ENCODE measurements at regions not wholly inside any gene's neighbourhood (a gene's known extent, or its start where the extent isn't known, plus 50 kb on each side); places are given as distances from the start of the nearest gene placed in this dataset.
"Not testable (repeated sequence)": the region's sequence is repeated elsewhere in the genome, so short reads cannot be mapped to it uniquely, and the experiment has no call there.

DNA sequence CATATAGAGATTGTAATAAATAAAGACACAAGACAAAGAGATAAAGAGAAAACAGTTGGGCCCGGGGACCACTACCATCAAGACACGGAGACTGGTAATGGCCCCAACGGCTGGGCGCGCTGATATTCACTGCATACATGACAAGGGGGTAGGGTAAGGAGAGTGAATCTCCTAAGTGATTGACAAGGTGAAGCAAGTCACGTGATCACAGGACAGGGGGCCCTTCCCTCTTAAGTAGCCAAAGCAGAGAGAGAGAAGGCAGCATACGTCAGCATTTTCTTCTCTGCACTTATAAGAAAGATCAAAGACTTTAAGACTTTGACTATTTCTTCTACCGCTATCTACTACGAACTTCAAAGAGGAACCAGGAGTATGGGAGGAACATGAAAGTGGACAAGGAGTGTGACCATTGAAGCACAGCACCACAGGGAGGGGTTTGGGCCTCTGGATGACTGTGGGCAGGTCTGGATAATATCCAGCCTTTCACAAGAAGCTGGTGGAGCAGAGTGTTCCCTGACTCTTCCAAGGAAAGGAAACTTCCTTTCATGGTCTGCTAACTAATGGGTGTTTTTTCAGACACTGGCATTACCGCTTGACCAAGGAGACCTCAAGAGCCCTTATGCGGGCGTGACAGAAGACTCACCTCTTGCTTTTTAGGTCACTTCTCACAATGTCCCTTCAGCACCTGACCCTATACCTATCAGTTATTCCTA lies 75.6 kb downstream of the MRPL39 start:
- not testable (repeated sequence) for DNase-seq; H3K27me3 ChIP-seq (ENCODE audit: control insufficient read depth in 3 of 3, insufficient read depth in 3 of 3, low read length in 3 of 3); H3K27ac ChIP-seq (ENCODE audit: low read depth in 1 of 3, low read length in 2 of 3); FAIRE-seq; H3K36me3 ChIP-seq (ENCODE audit: control insufficient read depth in 3 of 3, insufficient read depth in 2 of 3, low read depth in 1 of 3, low read length in 3 of 3); H3K9me3 ChIP-seq (ENCODE audit: control insufficient read depth in 2 of 2, insufficient read depth in 1 of 2, low read depth in 1 of 2, low read length in 1 of 2); H3K4me1 ChIP-seq (ENCODE audit: control insufficient read depth in 3 of 3, insufficient read depth in 2 of 3, low read depth in 1 of 3, low read length in 2 of 3); H3K4me3 ChIP-seq (ENCODE audit: low read depth in 1 of 3, low read length in 3 of 3)
- 94 to 96% (median 95%) methylated on average over 12 of the region's 12 CpGs for WGBS, 3 donors

DNA sequence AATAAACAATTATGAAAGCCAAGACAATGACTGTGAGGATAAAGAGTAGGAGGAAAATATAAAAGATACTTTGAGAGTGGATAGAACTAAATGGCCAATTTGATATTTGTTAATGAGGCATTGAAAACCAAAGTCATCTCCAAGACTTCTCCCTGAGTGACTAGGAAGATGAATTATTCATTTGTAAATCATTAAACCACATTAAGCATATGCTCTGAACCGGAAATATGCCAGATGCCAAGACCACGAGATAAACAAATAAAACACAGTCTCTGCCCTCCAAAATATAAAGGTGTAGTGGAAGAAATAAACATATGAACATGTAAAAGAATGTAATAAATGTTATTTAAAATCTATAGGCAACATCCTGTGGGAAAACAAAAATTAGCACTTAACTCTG lies 78.8 kb downstream of the MRPL39 start:
- FAIRE-seq: no peak

DNA sequence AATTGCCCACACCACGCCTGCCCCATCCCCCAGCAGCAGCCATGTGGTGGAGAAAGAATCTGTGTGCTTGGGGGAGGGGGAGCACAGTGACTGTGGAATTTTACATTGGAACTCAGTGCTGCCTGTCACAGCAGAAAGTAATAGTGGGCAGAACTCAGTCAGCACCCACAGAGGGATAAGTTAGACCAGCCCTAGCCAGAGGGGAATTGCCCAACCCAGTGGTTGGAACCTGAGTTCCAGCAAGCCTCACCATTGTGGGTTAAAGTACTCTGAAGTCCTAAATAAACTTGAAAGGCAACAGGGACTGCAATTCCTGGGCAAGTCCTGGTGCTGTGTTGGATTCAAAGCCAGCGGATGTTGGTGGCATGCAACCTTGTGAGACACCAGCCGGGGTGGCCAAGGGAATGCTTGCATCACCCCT lies 88.8 kb downstream of the MRPL39 start:
- DNase-seq (no peak), FAIRE-seq (no peak)
- Histone ChIP-seq H3K9me3 (ENCODE audit: control insufficient read depth in 2 of 2, insufficient read depth in 1 of 2, low read depth in 1 of 2, low read length in 1 of 2) (no peaks in the 10 kb centered on the region), H3K4me3 (ENCODE audit: low read depth in 1 of 3, low read length in 3 of 3) (no peak overlapping the region), H3K36me3 (ENCODE audit: control insufficient read depth in 3 of 3, insufficient read depth in 2 of 3, low read depth in 1 of 3, low read length in 3 of 3) (no peaks in the 10 kb centered on the region), H3K4me1 (ENCODE audit: control insufficient read depth in 3 of 3, insufficient read depth in 2 of 3, low read depth in 1 of 3, low read length in 2 of 3) (no peaks in the 10 kb centered on the region), H3K27ac (ENCODE audit: low read depth in 1 of 3, low read length in 2 of 3) (no peak overlapping the region), H3K27me3 (ENCODE audit: control insufficient read depth in 3 of 3, insufficient read depth in 3 of 3, low read length in 3 of 3) (no peaks in the 10 kb centered on the region)
- WGBS, 3 donors: 71 to 92% (median 77%) methylated on average over 3 of the region's 3 CpGs

More for the DNA sequence above, 78.8 kb downstream of the MRPL39 start:
- no peak for DNase-seq
- H3K4me3 ChIP-seq (ENCODE audit: low read depth in 1 of 3, low read length in 3 of 3): no peak overlapping the region
- H3K9me3 ChIP-seq (ENCODE audit: control insufficient read depth in 2 of 2, insufficient read depth in 1 of 2, low read depth in 1 of 2, low read length in 1 of 2): no peaks in the 10 kb centered on the region
- H3K36me3 ChIP-seq (ENCODE audit: control insufficient read depth in 3 of 3, insufficient read depth in 2 of 3, low read depth in 1 of 3, low read length in 3 of 3): no peaks in the 10 kb centered on the region
- no peaks in the 10 kb centered on the region for H3K27me3 ChIP-seq (ENCODE audit: control insufficient read depth in 3 of 3, insufficient read depth in 3 of 3, low read length in 3 of 3)
- WGBS, 3 donors: 10 to 46% (median 25%) methylated on average over 2 of the region's 2 CpGs
- no peak overlapping the region for H3K27ac ChIP-seq (ENCODE audit: low read depth in 1 of 3, low read length in 2 of 3)
- no peaks in the 10 kb centered on the region for H3K4me1 ChIP-seq (ENCODE audit: control insufficient read depth in 3 of 3, insufficient read depth in 2 of 3, low read depth in 1 of 3, low read length in 2 of 3)

DNA sequence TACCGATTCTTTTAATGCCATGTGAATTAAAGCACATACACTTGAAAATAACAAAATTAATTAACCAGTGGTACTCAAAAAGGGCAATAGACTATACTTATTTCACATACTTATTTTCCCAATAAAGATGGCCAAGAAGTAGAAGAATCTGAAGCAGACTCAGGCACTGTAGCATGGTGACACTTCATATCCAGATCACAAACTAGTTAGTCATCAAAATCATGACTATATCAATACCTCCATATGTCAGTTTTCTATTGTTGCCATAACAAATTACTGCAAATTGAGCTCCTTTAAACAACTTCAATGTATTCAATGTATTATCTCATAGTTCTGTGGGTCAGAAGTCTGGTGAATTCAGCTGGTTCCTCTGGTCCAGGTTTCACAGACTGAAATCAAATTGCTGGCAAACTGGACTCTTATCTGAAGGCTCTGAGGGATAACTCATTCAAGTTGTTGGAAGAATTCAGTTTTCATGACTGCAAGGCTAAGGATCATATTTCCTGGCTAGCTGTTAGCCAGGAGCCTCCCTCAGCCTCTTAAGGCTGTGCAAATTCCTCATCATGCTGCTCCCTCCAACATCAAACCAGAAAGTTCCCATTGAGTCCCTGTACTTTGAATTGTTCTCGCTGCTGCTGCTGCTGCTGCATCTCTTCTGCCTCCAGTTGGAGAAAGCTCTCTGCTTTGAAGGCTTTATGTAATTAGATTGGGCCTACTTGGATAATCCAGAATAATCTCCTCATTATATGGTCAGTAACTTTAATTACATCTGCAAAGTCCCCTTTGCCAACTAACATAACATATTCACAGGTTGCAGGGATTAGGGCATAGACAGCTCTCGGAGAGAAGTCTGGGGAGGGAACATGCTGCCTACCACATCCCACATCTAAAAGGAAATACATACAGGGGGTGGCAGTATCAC lies 91.5 kb downstream of the MRPL39 start:
- H3K27ac ChIP-seq (ENCODE audit: low read depth in 1 of 3, low read length in 2 of 3): no peak overlapping the region
- H3K27me3 ChIP-seq (ENCODE audit: control insufficient read depth in 3 of 3, insufficient read depth in 3 of 3, low read length in 3 of 3): no peaks in the 10 kb centered on the region
- H3K9me3 ChIP-seq (ENCODE audit: control insufficient read depth in 2 of 2, insufficient read depth in 1 of 2, low read depth in 1 of 2, low read length in 1 of 2): no peaks in the 10 kb centered on the region
- DNase-seq: no peak
- WGBS, 3 donors: 84 to 90% (median 89%) methylated on average over 3 of the region's 3 CpGs
- H3K4me1 ChIP-seq (ENCODE audit: control insufficient read depth in 3 of 3, insufficient read depth in 2 of 3, low read depth in 1 of 3, low read length in 2 of 3): no peaks in the 10 kb centered on the region
- no peaks in the 10 kb centered on the region for H3K36me3 ChIP-seq (ENCODE audit: control insufficient read depth in 3 of 3, insufficient read depth in 2 of 3, low read depth in 1 of 3, low read length in 3 of 3)
- no peak for FAIRE-seq
- no peak overlapping the region for H3K4me3 ChIP-seq (ENCODE audit: low read depth in 1 of 3, low read length in 3 of 3)

DNA sequence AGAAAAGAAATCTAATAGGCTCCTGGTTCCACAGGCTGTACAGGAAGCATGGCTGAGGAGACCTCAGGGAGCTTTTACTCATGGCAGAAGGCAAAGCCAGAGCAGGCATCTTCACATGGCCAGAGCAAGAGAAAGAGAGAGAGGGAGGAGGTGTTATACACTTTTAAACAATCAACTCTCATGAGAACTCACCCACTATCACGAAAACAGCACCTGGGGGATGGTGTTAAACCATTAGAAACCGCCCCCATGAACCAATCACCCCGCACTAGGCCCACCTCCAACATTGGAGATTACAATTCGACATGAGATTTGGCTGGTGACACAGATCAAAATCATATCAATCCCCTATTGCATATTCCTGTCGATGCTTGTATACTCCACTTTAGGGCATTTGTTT lies 93.5 kb downstream of the MRPL39 start:
- no peaks in the 10 kb centered on the region for H3K36me3 ChIP-seq (ENCODE audit: control insufficient read depth in 3 of 3, insufficient read depth in 2 of 3, low read depth in 1 of 3, low read length in 3 of 3)
- FAIRE-seq (no peak), DNase-seq (no peak)
- 64 to 81% (median 74%) methylated on average over 5 of the region's 5 CpGs for whole genome bisulfite sequencing, 3 donors
- H3K27me3 ChIP-seq (ENCODE audit: control insufficient read depth in 3 of 3, insufficient read depth in 3 of 3, low read length in 3 of 3): no peaks in the 10 kb centered on the region
- no peak overlapping the region for H3K4me3 ChIP-seq (ENCODE audit: low read depth in 1 of 3, low read length in 3 of 3)
- no peaks in the 10 kb centered on the region for H3K4me1 ChIP-seq (ENCODE audit: control insufficient read depth in 3 of 3, insufficient read depth in 2 of 3, low read depth in 1 of 3, low read length in 2 of 3)
- H3K27ac ChIP-seq (ENCODE audit: low read depth in 1 of 3, low read length in 2 of 3): no peak overlapping the region
- H3K9me3 ChIP-seq (ENCODE audit: control insufficient read depth in 2 of 2, insufficient read depth in 1 of 2, low read depth in 1 of 2, low read length in 1 of 2): no peaks in the 10 kb centered on the region

DNA sequence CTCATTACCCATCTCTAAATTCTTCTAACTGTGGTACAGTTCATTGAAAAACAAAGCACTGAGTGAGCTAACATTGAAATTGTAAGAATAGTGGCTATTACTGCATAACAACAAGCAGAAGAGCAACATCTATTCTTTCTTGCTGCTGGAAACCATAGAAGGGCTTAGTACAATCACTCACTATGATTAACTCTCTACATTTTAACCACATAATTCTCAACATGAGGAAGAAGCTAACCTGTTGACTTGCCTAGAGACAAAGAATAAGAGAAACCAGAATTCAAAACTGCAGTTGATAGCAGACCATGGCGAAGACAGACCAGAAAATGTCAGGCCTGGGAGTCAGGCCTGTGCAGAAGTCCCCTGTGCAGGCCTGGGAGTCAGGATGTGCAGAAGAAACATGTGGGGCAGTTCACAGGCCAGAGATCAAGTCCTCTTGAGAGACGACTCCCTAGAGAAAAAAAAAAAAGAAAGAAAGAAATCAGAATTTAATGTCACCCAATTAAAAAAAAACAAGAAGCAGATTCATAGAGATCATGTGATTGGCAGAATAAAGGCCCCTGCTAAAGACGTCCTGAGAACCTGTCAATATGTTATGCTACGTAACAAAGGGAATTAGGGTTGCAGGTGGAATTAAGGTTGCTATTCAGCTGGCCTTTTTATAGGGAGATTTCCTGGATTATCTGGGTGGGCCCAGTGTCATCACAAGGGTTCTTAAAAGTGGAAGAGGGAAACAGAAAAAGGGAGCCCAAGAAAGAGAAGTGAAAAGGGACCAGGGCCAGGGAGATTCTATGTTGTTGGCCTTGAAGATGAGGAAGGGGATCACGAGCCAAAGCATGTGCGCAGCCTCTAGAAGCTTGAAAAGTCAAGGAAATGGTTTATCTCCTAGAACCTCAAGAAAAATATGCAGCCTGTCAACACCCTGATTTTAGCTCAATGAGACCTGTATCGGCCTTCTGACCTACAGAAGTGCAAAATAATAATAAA lies 94.9 kb downstream of the MRPL39 start:
- H3K36me3 ChIP-seq (ENCODE audit: control insufficient read depth in 3 of 3, insufficient read depth in 2 of 3, low read depth in 1 of 3, low read length in 3 of 3): no peaks in the 10 kb centered on the region
- DNase-seq: no peak
- H3K4me3 ChIP-seq (ENCODE audit: low read depth in 1 of 3, low read length in 3 of 3): no peak overlapping the region
- no peaks in the 10 kb centered on the region for H3K9me3 ChIP-seq (ENCODE audit: control insufficient read depth in 2 of 2, insufficient read depth in 1 of 2, low read depth in 1 of 2, low read length in 1 of 2)
- H3K4me1 ChIP-seq (ENCODE audit: control insufficient read depth in 3 of 3, insufficient read depth in 2 of 3, low read depth in 1 of 3, low read length in 2 of 3): no peaks in the 10 kb centered on the region
- no peak overlapping the region for H3K27ac ChIP-seq (ENCODE audit: low read depth in 1 of 3, low read length in 2 of 3)
- 66 to 74% (median 70%) methylated on average over 7 of the region's 7 CpGs for WGBS, 3 donors
- FAIRE-seq: no peak
- H3K27me3 ChIP-seq (ENCODE audit: control insufficient read depth in 3 of 3, insufficient read depth in 3 of 3, low read length in 3 of 3): no peaks in the 10 kb centered on the region

DNA sequence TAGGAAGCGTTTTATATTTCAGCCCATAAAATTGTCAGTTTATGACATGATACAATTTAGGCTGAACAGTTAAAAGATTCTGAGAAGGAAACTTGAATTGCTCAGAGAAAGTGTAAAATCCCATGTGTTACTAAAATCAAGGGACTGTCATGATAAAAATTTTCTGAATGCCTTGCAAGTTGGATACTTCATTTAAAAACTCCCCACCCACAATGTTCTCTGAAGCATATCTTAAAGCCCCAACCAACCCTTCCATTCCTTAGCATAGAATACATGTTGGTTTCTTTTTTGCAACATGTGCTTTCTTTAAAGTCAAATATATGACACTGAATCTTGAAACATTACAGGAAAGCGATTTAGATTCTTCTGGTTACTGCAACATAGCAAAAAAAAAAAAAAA lies 97.4 kb downstream of the MRPL39 start:
- 36 to 45% (median 39%) methylated on average over 2 of the region's 2 CpGs for WGBS, 3 donors
- FAIRE-seq: no peak
- no peaks in the 10 kb centered on the region for H3K4me1 ChIP-seq (ENCODE audit: control insufficient read depth in 3 of 3, insufficient read depth in 2 of 3, low read depth in 1 of 3, low read length in 2 of 3)

DNA sequence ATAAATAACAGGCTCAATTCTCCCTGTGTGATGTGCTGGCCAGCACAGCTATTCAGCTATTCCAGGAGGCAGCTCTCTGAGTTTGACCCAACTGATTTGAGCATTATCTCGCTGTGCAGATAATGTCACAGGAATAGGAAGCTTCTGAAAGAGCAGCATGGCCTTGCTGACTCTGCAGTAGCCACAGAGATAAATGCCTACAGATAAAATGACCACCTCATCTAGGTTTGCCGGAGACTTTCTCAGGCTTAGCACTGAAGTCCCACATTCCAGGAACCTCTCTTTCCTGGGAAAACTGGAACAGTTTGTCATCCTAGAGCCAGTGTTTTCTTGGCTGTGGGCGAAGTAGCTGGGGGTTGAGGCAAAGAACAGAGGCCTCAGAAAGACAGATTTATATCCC lies 98.9 kb downstream of the MRPL39 start:
- H3K4me1 ChIP-seq (ENCODE audit: control insufficient read depth in 3 of 3, insufficient read depth in 2 of 3, low read depth in 1 of 3, low read length in 2 of 3): no peaks in the 10 kb centered on the region
- H3K4me3 ChIP-seq (ENCODE audit: low read depth in 1 of 3, low read length in 3 of 3): no peak overlapping the region
- no peaks in the 10 kb centered on the region for H3K9me3 ChIP-seq (ENCODE audit: control insufficient read depth in 2 of 2, insufficient read depth in 1 of 2, low read depth in 1 of 2, low read length in 1 of 2)
- H3K27me3 ChIP-seq (ENCODE audit: control insufficient read depth in 3 of 3, insufficient read depth in 3 of 3, low read length in 3 of 3): no peaks in the 10 kb centered on the region
- no peak for FAIRE-seq
- no peak overlapping the region for H3K27ac ChIP-seq (ENCODE audit: low read depth in 1 of 3, low read length in 2 of 3)
- 35 to 58% (median 41%) methylated on average over 3 of the region's 3 CpGs for WGBS, 3 donors
- no peak for DNase-seq
- H3K36me3 ChIP-seq (ENCODE audit: control insufficient read depth in 3 of 3, insufficient read depth in 2 of 3, low read depth in 1 of 3, low read length in 3 of 3): no peaks in the 10 kb centered on the region

More for the DNA sequence above, 97.4 kb downstream of the MRPL39 start:
- no peaks in the 10 kb centered on the region for H3K36me3 ChIP-seq (ENCODE audit: control insufficient read depth in 3 of 3, insufficient read depth in 2 of 3, low read depth in 1 of 3, low read length in 3 of 3)
- H3K27ac ChIP-seq (ENCODE audit: low read depth in 1 of 3, low read length in 2 of 3): no peak overlapping the region
- no peaks in the 10 kb centered on the region for H3K9me3 ChIP-seq (ENCODE audit: control insufficient read depth in 2 of 2, insufficient read depth in 1 of 2, low read depth in 1 of 2, low read length in 1 of 2)
- H3K27me3 ChIP-seq (ENCODE audit: control insufficient read depth in 3 of 3, insufficient read depth in 3 of 3, low read length in 3 of 3): no peaks in the 10 kb centered on the region
- DNase-seq: no peak
- no peak overlapping the region for H3K4me3 ChIP-seq (ENCODE audit: low read depth in 1 of 3, low read length in 3 of 3)
